Activated CD4-positive, alpha-beta T cell treated with anti-CD3 and anti-CD28 coated beads, Interleukin-10, Interleukin-2, amounts not matched to agents 100 ng/mL and 50 ng/mL, durations not matched to agents 16 hours and 8 hours (primary cell): ENCODE measurements at regions not wholly inside any gene's neighbourhood (a gene's known extent, or its start where the extent isn't known, plus 50 kb on each side); places are given as distances from the start of the nearest gene placed in this dataset.

Source experiments
- DNase-seq: peaks from one replicate; pipeline ENCODE4 v3.0.0-alpha.2; 2020

- DNase-seq, result no peak
Observed at GRCh38 chr4:115871596-115871995, 758.2 kb upstream of the NDST4 start.

- no peak for DNase-seq
Observed at GRCh38 chr4:115866364-115866896, 753.0 kb upstream of the NDST4 start.

- no peak for DNase-seq
Observed at GRCh38 chr4:115865736-115866135, 752.3 kb upstream of the NDST4 start.

GRCh38 chr4:115852767-115853091, 739.3 kb upstream of the NDST4 start:
- DNase-seq, result no peak

- peak; percentile 44 for DNase-seq
Observed at GRCh38 chr4:115851918-115852766, 738.7 kb upstream of the NDST4 start.

- no peak for DNase-seq
Observed at GRCh38 chr4:115850799-115851509, 737.5 kb upstream of the NDST4 start.

- no peak for DNase-seq
Observed at GRCh38 chr4:115844180-115844579, 730.8 kb upstream of the NDST4 start.

- DNase-seq, result no peak
Observed at GRCh38 chr4:115841871-115842270, 728.5 kb upstream of the NDST4 start.

- DNase-seq, result no peak
Observed at GRCh38 chr4:115834441-115834840, 721.0 kb upstream of the NDST4 start.

- no peak for DNase-seq
Observed at GRCh38 chr4:115824630-115825029, 711.2 kb upstream of the NDST4 start.

- DNase-seq, result no peak
Observed at GRCh38 chr4:115803825-115804224, 690.4 kb upstream of the NDST4 start.

GRCh38 chr4:115790812-115791211, 677.4 kb upstream of the NDST4 start:
- DNase-seq, result no peak

GRCh38 chr4:115781528-115782146, 668.2 kb upstream of the NDST4 start:
- DNase-seq, result no peak

- no peak for DNase-seq
Observed at GRCh38 chr4:115780835-115781234, 667.4 kb upstream of the NDST4 start.

GRCh38 chr4:115780268-115780667, 666.8 kb upstream of the NDST4 start:
- DNase-seq, result no peak

- no peak for DNase-seq
Observed at GRCh38 chr4:115770046-115770543, 656.7 kb upstream of the NDST4 start.

- DNase-seq, result no peak
Observed at GRCh38 chr4:115769396-115769795, 656.0 kb upstream of the NDST4 start.

- no peak for DNase-seq
Observed at GRCh38 chr4:115763051-115763450, 649.6 kb upstream of the NDST4 start.

- no peak for DNase-seq
Observed at GRCh38 chr4:115759231-115759630, 645.8 kb upstream of the NDST4 start.

- DNase-seq, result no peak
Observed at GRCh38 chr4:115749404-115749803, 636.0 kb upstream of the NDST4 start.

- no peak for DNase-seq
Observed at GRCh38 chr4:115740806-115741205, 627.4 kb upstream of the NDST4 start.

GRCh38 chr4:115729739-115730266, 616.4 kb upstream of the NDST4 start:
- no peak for DNase-seq

- DNase-seq, result no peak
Observed at GRCh38 chr4:115723621-115724020, 610.2 kb upstream of the NDST4 start.
